Osteocyte (in vitro differentiated cells): ENCODE measurements at regions not wholly inside any gene's neighbourhood (a gene's known extent, or its start where the extent isn't known, plus 50 kb on each side); places are given as distances from the start of the nearest gene placed in this dataset.

ENCODE experiments used
- DNase-seq: peaks from one replicate; pipeline ENCODE4 v3.0.0; 2021; ENCODE audit warnings: mixed read lengths; ENCODE audit not compliant: unreplicated experiment; ENCODE audit errors: extremely low spot score
- H3K27ac Mint-ChIP-seq: one replicate; pipeline ENCODE4 v1.8.0; 2021; ENCODE audit warnings: mild to moderate bottlenecking, mixed read lengths; ENCODE audit not compliant: unreplicated experiment
- H3K27me3 Mint-ChIP-seq: one replicate; pipeline ENCODE4 v1.8.0; 2021; ENCODE audit warnings: mixed read lengths; ENCODE audit not compliant: unreplicated experiment
- H3K36me3 Mint-ChIP-seq: one replicate; pipeline ENCODE4 v1.8.0; 2021; ENCODE audit warnings: mixed read lengths; ENCODE audit not compliant: unreplicated experiment
- H3K4me1 Mint-ChIP-seq: one replicate; pipeline ENCODE4 v1.8.0; 2021; ENCODE audit warnings: mixed read lengths; ENCODE audit not compliant: unreplicated experiment
- H3K4me3 Mint-ChIP-seq: one replicate; pipeline ENCODE4 v1.8.0; 2021; ENCODE audit warnings: mild to moderate bottlenecking, moderate library complexity, mixed read lengths; ENCODE audit not compliant: unreplicated experiment
- H3K9me3 Mint-ChIP-seq: one replicate; pipeline ENCODE4 v1.8.0; 2021; ENCODE audit warnings: mixed read lengths; ENCODE audit not compliant: unreplicated experiment
- CTCF ChIP-seq: fragments of 200-600 bp; sonication (generic); IDR thresholded peaks from 2 replicates; pipeline ENCODE4 v1.5.0; 2021; ENCODE audit warnings: antibody characterized with exemption, mild to moderate bottlenecking, moderate library complexity

GRCh38 chr17:79285973-79286372, 211.3 kb downstream of the ENGASE start:
- Mint-ChIP-seq H3K9me3 (no peaks in the 10 kb centered on the region), H3K4me1 (no peaks in the 10 kb centered on the region), H3K4me3 (no peak overlapping the region), H3K27me3 (peaks cover 6% of the 10 kb centered on the region), H3K27ac (no peak overlapping the region), H3K36me3 (no peaks in the 10 kb centered on the region)
- no peak for TF ChIP-seq CTCF
- no peak for DNase-seq

- Mint-ChIP-seq H3K4me3 (no peak overlapping the region), H3K27me3 (peaks cover 2% of the 10 kb centered on the region), H3K27ac (no peak overlapping the region), H3K36me3 (no peaks in the 10 kb centered on the region), H3K9me3 (no peaks in the 10 kb centered on the region), H3K4me1 (no peaks in the 10 kb centered on the region)
- TF ChIP-seq CTCF, result no peak
- DNase-seq, result no peak
Observed at GRCh38 chr17:79282294-79282693, 207.7 kb downstream of the ENGASE start.

- H3K4me1 Mint-ChIP-seq, result no peaks in the 10 kb centered on the region
- peaks cover 2% of the 10 kb centered on the region for H3K27me3 Mint-ChIP-seq
- H3K4me3 Mint-ChIP-seq, result no peak overlapping the region
- no peak for TF ChIP-seq CTCF
- no peak overlapping the region for H3K27ac Mint-ChIP-seq
- H3K9me3 Mint-ChIP-seq, result no peaks in the 10 kb centered on the region
- no peak for DNase-seq
- no peaks in the 10 kb centered on the region for H3K36me3 Mint-ChIP-seq
Observed at GRCh38 chr17:79281803-79282202, 207.2 kb downstream of the ENGASE start.

- no peak for TF ChIP-seq CTCF
- Mint-ChIP-seq H3K36me3 (no peaks in the 10 kb centered on the region), H3K9me3 (no peaks in the 10 kb centered on the region), H3K27me3 (peaks cover 2% of the 10 kb centered on the region), H3K27ac (no peak overlapping the region), H3K4me1 (no peaks in the 10 kb centered on the region), H3K4me3 (no peak overlapping the region)
- no peak for DNase-seq
Observed at GRCh38 chr17:79280866-79281572, 206.4 kb downstream of the ENGASE start.

GRCh38 chr17:79280010-79280409, 205.4 kb downstream of the ENGASE start:
- Mint-ChIP-seq H3K27ac (no peak overlapping the region), H3K27me3 (peaks cover 2% of the 10 kb centered on the region), H3K9me3 (no peaks in the 10 kb centered on the region), H3K36me3 (no peaks in the 10 kb centered on the region), H3K4me1 (no peaks in the 10 kb centered on the region), H3K4me3 (no peak overlapping the region)
- no peak for DNase-seq
- no peak for TF ChIP-seq CTCF
